ENCODE measurements at regions not wholly inside any gene's neighbourhood (a gene's known extent, or its start where the extent isn't known, plus 50 kb on each side); places are given as distances from the start of the nearest gene placed in this dataset.

DNA sequence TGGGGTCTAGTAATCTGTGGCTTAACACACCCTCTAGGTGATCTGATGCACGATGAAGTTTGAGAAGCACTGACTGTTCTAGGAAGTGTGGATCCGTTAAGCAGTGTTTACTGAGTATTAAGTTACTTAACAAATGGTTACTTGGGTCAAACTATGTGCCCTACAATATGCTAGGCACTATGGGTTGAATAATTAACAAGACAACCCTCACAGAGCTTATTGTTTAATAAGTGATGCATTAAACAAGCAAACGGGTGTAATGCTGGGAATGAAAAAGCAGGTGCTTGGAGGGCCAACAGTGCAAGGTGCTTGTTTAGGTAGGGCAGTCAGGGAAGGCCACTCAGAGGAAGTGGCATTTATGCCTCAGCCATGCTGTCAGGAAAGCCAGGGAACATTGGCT, 378.0 kb upstream of the PODXL start:
- TF ChIP-seq, protein P1, sequence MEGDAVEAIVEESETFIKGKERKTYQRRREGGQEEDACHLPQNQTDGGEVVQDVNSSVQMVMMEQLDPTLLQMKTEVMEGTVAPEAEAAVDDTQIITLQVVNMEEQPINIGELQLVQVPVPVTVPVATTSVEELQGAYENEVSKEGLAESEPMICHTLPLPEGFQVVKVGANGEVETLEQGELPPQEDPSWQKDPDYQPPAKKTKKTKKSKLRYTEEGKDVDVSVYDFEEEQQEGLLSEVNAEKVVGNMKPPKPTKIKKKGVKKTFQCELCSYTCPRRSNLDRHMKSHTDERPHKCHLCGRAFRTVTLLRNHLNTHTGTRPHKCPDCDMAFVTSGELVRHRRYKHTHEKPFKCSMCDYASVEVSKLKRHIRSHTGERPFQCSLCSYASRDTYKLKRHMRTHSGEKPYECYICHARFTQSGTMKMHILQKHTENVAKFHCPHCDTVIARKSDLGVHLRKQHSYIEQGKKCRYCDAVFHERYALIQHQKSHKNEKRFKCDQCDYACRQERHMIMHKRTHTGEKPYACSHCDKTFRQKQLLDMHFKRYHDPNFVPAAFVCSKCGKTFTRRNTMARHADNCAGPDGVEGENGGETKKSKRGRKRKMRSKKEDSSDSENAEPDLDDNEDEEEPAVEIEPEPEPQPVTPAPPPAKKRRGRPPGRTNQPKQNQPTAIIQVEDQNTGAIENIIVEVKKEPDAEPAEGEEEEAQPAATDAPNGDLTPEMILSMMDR (IDR thresholded peaks at IDR 0.05; ENCODE audit: extremely low read depth in 1 of 2, insufficient read depth in 1 of 2, low read depth in 1 of 2, low read length in 2 of 2), result no peak
- TF ChIP-seq POLR2AphosphoS5 (IDR thresholded peaks at IDR 0.05; ENCODE audit: insufficient read depth, low read depth, low read length) (no peak), POLR2A (IDR thresholded peaks at IDR 0.05; ENCODE audit: low read depth, low read length) (no peak)
